Thoracic aorta (tissue), 2 donors: ENCODE measurements at regions not wholly inside any gene's neighbourhood (a gene's known extent, or its start where the extent isn't known, plus 50 kb on each side); places are given as distances from the start of the nearest gene placed in this dataset.

Source experiments
- ATAC-seq: fragments of 150-250 bp; one replicate; pipeline ENCODE4 v1.8.0; 2017; ENCODE audit warnings: low read depth; ENCODE audit not compliant: insufficient number of reproducible peaks, low FRiP score
- DNase-seq: peaks from one replicate; pipeline ENCODE4 v3.0.0-alpha.2; 2020; ENCODE audit warnings: low spot score
- H3K27ac ChIP-seq, 2 donors: fragments of 200-600 bp; sonication (generic); 1 replicate in 1 of 2; 2 replicates in 1 of 2; pipeline ENCODE4 v1.5.1; 2016; ENCODE audit warnings: mild to moderate bottlenecking in 2 of 2, moderate library complexity in 2 of 2
- H3K27me3 ChIP-seq: fragments of 200-600 bp; sonication (generic); replicated peaks from 2 replicates; pipeline ENCODE4 v1.6.0; 2016; ENCODE audit warnings: mild to moderate bottlenecking; ENCODE audit not compliant: insufficient read depth
- H3K36me3 ChIP-seq: fragments of 200-600 bp; sonication (generic); one replicate; pipeline ENCODE4 v1.5.1; 2016
- H3K4me1 ChIP-seq, 2 donors: fragments of 200-600 bp; sonication (generic); 1 replicate in 1 of 2; 2 replicates in 1 of 2; pipeline versions ENCODE4 v1.5.1 to v1.6.0; 2016; ENCODE audit warnings: low read depth in 2 of 2, mild to moderate bottlenecking in 1 of 2; ENCODE audit not compliant: control insufficient read depth in 1 of 2
- H3K4me3 ChIP-seq: fragments of 200-600 bp; sonication (generic); 2 replicates; pipeline ENCODE4 v1.5.1; 2016; ENCODE audit warnings: mild to moderate bottlenecking
- H3K9me3 ChIP-seq: fragments of 200-600 bp; sonication (generic); 2 replicates; pipeline ENCODE4 v1.5.1; 2016
- TF ChIP-seq, protein P1 (sequence below): fragments of 200-600 bp; sonication (generic); IDR thresholded peaks from one replicate; pipeline ENCODE4 v1.5.1; 2019; ENCODE audit warnings: antibody characterized with exemption

DNA sequence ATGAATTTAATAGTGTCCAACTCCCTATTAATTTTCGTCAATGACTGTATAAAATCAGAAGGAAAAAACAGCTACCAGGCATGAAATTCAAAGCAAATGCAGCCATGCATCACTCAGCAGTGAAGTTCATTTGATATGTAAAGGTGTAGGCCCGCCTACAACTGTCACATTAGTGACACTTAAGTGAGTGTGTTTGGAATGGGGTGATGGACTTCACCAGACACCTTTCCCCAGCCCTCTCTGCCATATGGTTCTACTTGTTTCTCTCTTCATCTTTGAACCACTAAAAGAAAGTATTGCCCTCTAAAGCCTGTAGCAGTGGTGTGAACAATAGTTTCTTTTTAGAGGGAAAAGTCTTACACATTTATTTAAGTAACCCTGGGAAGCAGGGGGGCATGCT, 124.0 kb downstream of the SIPA1L2 start:
- Histone ChIP-seq H3K27me3 (no peaks in the 10 kb centered on the region), H3K4me3 (no peak overlapping the region), H3K9me3 (no peaks in the 10 kb centered on the region), H3K36me3 (no peaks in the 10 kb centered on the region), H3K27ac (no peak overlapping the region), H3K4me1 (no peaks in the 10 kb centered on the region)
- DNase-seq (no peak), ATAC-seq (no peak)
- TF ChIP-seq, protein P1, sequence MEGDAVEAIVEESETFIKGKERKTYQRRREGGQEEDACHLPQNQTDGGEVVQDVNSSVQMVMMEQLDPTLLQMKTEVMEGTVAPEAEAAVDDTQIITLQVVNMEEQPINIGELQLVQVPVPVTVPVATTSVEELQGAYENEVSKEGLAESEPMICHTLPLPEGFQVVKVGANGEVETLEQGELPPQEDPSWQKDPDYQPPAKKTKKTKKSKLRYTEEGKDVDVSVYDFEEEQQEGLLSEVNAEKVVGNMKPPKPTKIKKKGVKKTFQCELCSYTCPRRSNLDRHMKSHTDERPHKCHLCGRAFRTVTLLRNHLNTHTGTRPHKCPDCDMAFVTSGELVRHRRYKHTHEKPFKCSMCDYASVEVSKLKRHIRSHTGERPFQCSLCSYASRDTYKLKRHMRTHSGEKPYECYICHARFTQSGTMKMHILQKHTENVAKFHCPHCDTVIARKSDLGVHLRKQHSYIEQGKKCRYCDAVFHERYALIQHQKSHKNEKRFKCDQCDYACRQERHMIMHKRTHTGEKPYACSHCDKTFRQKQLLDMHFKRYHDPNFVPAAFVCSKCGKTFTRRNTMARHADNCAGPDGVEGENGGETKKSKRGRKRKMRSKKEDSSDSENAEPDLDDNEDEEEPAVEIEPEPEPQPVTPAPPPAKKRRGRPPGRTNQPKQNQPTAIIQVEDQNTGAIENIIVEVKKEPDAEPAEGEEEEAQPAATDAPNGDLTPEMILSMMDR: no peak

DNA sequence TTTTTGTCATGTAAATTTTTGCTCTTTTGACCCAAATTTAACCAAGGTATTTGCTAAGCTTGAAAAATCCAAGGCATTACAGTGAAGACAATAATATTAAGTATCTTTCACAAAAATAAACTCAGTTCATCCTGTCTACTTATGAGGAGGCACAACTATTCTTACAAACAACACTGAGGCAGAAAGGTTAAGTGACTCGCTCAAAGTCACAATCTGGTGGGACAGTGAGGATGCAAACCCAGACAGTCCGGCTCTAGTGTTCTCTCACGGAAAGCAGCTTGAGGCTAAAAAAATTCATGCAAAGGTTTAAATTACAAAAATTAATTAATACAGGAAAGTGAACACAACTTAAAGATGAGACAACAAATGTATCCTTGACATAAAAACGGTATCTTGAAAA, 125.3 kb downstream of the SIPA1L2 start:
- ATAC-seq: no peak
- Histone ChIP-seq H3K4me3 (no peak overlapping the region), H3K4me1 (no peaks in the 10 kb centered on the region), H3K36me3 (no peaks in the 10 kb centered on the region), H3K27me3 (no peaks in the 10 kb centered on the region), H3K9me3 (no peaks in the 10 kb centered on the region), H3K27ac (no peak overlapping the region)
- TF ChIP-seq, protein P1: no peak
- DNase-seq: no peak

DNA sequence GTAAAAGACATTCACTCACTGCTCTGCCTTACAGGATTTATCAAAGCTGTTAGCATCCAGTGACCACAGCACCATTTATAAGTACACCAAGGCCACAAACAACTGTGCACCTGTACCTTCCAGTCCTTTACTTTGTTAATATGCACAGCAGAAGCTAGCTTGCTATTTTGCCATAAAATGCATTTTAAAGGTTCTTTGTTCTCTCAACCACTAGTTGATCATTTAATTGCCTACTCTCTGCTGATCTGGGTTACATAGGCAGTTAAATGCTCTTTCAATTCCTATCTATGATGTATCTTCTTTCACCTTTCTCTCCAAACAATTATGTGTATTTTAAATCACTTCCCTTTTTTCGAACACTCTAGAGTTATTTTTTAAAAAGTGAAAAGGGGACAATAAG, 126.4 kb downstream of the SIPA1L2 start:
- no peak for ATAC-seq

DNA sequence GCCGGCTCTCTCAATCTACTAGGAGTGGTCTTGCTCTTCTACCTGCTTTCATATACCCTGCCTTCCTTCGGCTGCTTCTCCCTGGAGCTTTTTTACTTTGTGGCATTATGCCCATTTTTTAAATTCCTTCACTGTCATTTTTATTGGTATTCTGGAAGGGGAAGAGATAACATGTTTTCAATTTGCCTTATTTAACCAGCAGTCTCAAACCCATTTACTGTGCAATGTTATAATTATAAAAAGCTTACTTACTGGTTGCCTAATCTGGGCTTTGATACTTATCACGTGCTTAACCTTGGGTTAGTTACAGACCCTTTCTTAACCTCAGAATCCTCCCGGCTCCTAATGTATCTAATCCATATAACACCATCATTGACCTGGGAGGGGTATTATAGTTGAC, 128.1 kb downstream of the SIPA1L2 start:
- DNase-seq: no peak
- TF ChIP-seq, protein P1: no peak
- Histone ChIP-seq H3K4me3 (no peak overlapping the region), H3K27ac (no peak overlapping the region), H3K9me3 (no peaks in the 10 kb centered on the region), H3K4me1 (no peaks in the 10 kb centered on the region), H3K36me3 (no peaks in the 10 kb centered on the region), H3K27me3 (no peaks in the 10 kb centered on the region)
- no peak for ATAC-seq

More for the DNA sequence above, 126.4 kb downstream of the SIPA1L2 start:
- H3K4me3 ChIP-seq: no peak overlapping the region
- TF ChIP-seq, protein P1: no peak
- no peaks in the 10 kb centered on the region for H3K27me3 ChIP-seq
- H3K36me3 ChIP-seq: no peaks in the 10 kb centered on the region
- no peak overlapping the region for H3K27ac ChIP-seq
- H3K4me1 ChIP-seq: no peaks in the 10 kb centered on the region
- no peaks in the 10 kb centered on the region for H3K9me3 ChIP-seq
- no peak for DNase-seq

DNA sequence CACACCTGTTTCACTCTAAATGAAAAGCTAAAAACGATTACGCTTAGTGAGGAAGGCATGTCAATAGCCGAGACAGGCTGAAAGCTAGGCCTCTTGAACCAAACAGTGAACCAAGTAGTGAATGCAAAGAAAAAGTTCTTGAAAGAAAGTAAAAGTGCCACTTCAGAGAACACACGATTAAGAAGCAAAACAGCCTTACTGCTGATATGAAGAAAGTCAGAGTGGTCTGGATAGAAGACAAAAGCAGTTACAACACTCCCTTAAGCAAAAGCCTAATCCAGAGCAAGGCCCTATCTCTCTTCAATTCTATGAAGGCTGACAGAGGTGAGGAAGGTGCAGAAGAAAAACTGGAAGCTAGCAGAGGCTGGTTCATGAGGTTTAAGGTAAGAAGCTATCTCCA, 130.7 kb downstream of the SIPA1L2 start:
- H3K4me3 ChIP-seq: no peak overlapping the region
- ATAC-seq (no peak), DNase-seq (no peak)
- no peaks in the 10 kb centered on the region for H3K27me3 ChIP-seq
- H3K4me1 ChIP-seq: no peaks in the 10 kb centered on the region
- H3K9me3 ChIP-seq: no peaks in the 10 kb centered on the region
- TF ChIP-seq, protein P1: no peak
- H3K27ac ChIP-seq: no peak overlapping the region
- H3K36me3 ChIP-seq: no peaks in the 10 kb centered on the region
